ENCODE measurements at regions not wholly inside any gene's neighbourhood (a gene's known extent, or its start where the extent isn't known, plus 50 kb on each side); places are given as distances from the start of the nearest gene placed in this dataset.

- Histone ChIP-seq H3K9ac (ENCODE audit: insufficient read depth, low read depth, low read length) (no peak overlapping the region), H3K36me3 (replicated peaks in 1 of 2; ENCODE audit: control insufficient read depth in 1 of 2, insufficient read depth in 2 of 2, low read length in 2 of 2) (no peaks in the 10 kb centered on the region), H3K79me2 (ENCODE audit: insufficient read depth, low read length) (no peaks in the 10 kb centered on the region), H4K20me1 (ENCODE audit: insufficient read depth, low read length) (no peaks in the 10 kb centered on the region), H3K9me3 (ENCODE audit: low read length) (peaks cover 6% of the 10 kb centered on the region; the same call in 1 of the 2 replicates), H2AFZ (ENCODE audit: low read length) (no peak overlapping the region), H3K4me1 (ENCODE audit: insufficient read depth, low read length) (peaks cover 4% of the 10 kb centered on the region; the same call in 1 of the 2 replicates), H3K27ac (ENCODE audit: extremely low read length, insufficient read depth, low read length) (no peak overlapping the region), H3K4me2 (ENCODE audit: low read depth, low read length) (no peak overlapping the region), H3K27me3 (ENCODE audit: control insufficient read depth in 1 of 2, insufficient read depth in 2 of 2, low read length in 2 of 2) (no peaks in the 10 kb centered on the region), H3K4me3 (replicated peaks in 1 of 3; ENCODE audit: insufficient read depth in 1 of 3, low read depth in 2 of 3, low read length in 3 of 3) (no peak overlapping the region)
- BruUV-seq (replicated peaks), result no TSS peak
- in situ Hi-C loops (cut with HindIII; ENCODE audit: extremely low pct_ligation_motif_present, low pct_unique_long_range_greater_than_20kb) (no loop called here), intact Hi-C loops (cut with micrococcal nuclease; ENCODE audit: unreplicated experiment) (no loop called here)
- TF ChIP-seq, protein P1, sequence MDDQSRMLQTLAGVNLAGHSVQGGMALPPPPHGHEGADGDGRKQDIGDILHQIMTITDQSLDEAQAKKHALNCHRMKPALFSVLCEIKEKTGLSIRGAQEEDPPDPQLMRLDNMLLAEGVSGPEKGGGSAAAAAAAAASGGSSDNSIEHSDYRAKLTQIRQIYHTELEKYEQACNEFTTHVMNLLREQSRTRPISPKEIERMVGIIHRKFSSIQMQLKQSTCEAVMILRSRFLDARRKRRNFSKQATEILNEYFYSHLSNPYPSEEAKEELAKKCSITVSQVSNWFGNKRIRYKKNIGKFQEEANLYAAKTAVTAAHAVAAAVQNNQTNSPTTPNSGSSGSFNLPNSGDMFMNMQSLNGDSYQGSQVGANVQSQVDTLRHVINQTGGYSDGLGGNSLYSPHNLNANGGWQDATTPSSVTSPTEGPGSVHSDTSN (CRISPR knock-in tag; IDR thresholded peaks at IDR 0.05; ENCODE audit: borderline replicate concordance), result no peak
- TF ChIP-seq SOX13 (IDR thresholded peaks at IDR 0.05), result no peak
- TF ChIP-seq SOX13 (CRISPR knock-in tag; conservative IDR thresholded peaks at IDR 0.05 in 1 of 2, IDR thresholded peaks at IDR 0.05 in 1 of 2), result no peak
- TF ChIP-seq SSRP1 (CRISPR knock-in tag; IDR thresholded peaks at IDR 0.05), result no peak
- peak; percentile 65 for TF ChIP-seq CEBPB (IDR thresholded peaks at IDR 0.05; ENCODE audit: borderline replicate concordance, low read depth, low read length)
- no peak for TF ChIP-seq DNMT1 (CRISPR knock-in tag; IDR thresholded peaks at IDR 0.05)
- TF ChIP-seq STAT6 (CRISPR knock-in tag; IDR thresholded peaks at IDR 0.05; ENCODE audit: borderline replicate concordance), result no peak
- FAIRE-seq (no peak), ATAC-seq (no peak; the same call in 2 of the 3 replicates), DNase-seq (ENCODE audit: low spot score) (no peak)
- 97% methylated on average over 1 of the region's 1 CpG for WGBS (ENCODE audit: low lambda C conversion rate)
- CTCF ChIA-PET (ENCODE audit: low intra/inter-chr PET ratio, low total read pairs), result no interaction called here
- POLR2A ChIA-PET, result interaction anchor here (1.4 kb wide), 1 partner anchor 29 kb away, joined by 4 read pairs; no protein-coding TSS in a partner anchor
Measured at GRCh38 chr2:215764441-215765048, 248.8 kb downstream of the MREG start.

All from HepG2 (cell line).